GM13977 (cell line): ENCODE measurements at regions not wholly inside any gene's neighbourhood (a gene's known extent, or its start where the extent isn't known, plus 50 kb on each side); places are given as distances from the start of the nearest gene placed in this dataset.

Experiments used
- DNase-seq: peaks from one replicate; pipeline ENCODE4 v3.0.0; 2012; ENCODE audit warnings: low spot score
- CTCF ChIP-seq: IDR thresholded peaks from 2 replicates; pipeline ENCODE4 v1.5.1; 2012; ENCODE audit warnings: mild to moderate bottlenecking, control low read depth; ENCODE audit not compliant: insufficient read depth; ENCODE audit errors: extremely low read depth, missing control alignments
- in situ Hi-C: fragments of 300-500 bp; cut with MboI; formaldehyde crosslinking; loops from one replicate; pipeline ENCODE4 v1.12.0; 2022; ENCODE audit warnings: low sequenced_read_pairs, low pct_unique_long_range_greater_than_20kb, mixed read lengths, inconsistent platforms; ENCODE audit not compliant: unreplicated experiment

- in situ Hi-C loops = no loop called here
- no peak for DNase-seq
- TF ChIP-seq CTCF = no peak
These were observed 315.1 kb upstream of the PROK2 start for GRCh38 chr3:72100080-72100511.

GRCh38 chr3:72099326-72100079, 314.6 kb upstream of the PROK2 start:
- no peak for DNase-seq
- no peak for TF ChIP-seq CTCF
- in situ Hi-C loops = loop anchor here (25.0 kb wide), 2 partner anchors 163 to 338 kb away; partner anchors contain the start of gene RYBP

GRCh38 chr3:72097053-72097452, 312.1 kb upstream of the PROK2 start:
- no peak for TF ChIP-seq CTCF
- in situ Hi-C loops = loop anchor here (25.0 kb wide), 2 partner anchors 165 to 340 kb away; partner anchors contain the start of gene RYBP
- DNase-seq = no peak

GRCh38 chr3:72095521-72095920, 310.6 kb upstream of the PROK2 start:
- DNase-seq = no peak

GRCh38 chr3:72093992-72094334, 309.0 kb upstream of the PROK2 start:
- TF ChIP-seq CTCF = no peak
- in situ Hi-C loops = loop anchor here (25.0 kb wide), 2 partner anchors 168 to 343 kb away; partner anchors contain the start of gene RYBP
- DNase-seq = no peak

More at GRCh38 chr3:72095521-72095920, 310.6 kb upstream of the PROK2 start:
- in situ Hi-C loops = loop anchor here (25.0 kb wide), 2 partner anchors 167 to 342 kb away; partner anchors contain the start of gene RYBP
- TF ChIP-seq CTCF = no peak

- DNase-seq = no peak
- in situ Hi-C loops = loop anchor here (25.0 kb wide), 2 partner anchors 169 to 344 kb away; partner anchors contain the start of gene RYBP
- no peak for TF ChIP-seq CTCF
These were observed 308.5 kb upstream of the PROK2 start for GRCh38 chr3:72093270-72093991.
